Liver (tissue), 8 donors: ENCODE measurements at regions not wholly inside any gene's neighbourhood (a gene's known extent, or its start where the extent isn't known, plus 50 kb on each side); places are given as distances from the start of the nearest gene placed in this dataset.

Experiments
- DNase-seq: peaks from one replicate; pipeline ENCODE4 v3.0.0-alpha.2; 2017; ENCODE audit warnings: low spot score
- H3K27ac ChIP-seq, 2 donors: one replicate each; pipeline ENCODE4 v1.7.0; 2013; ENCODE audit warnings: inconsistent platforms in 2 of 2, low read length in 2 of 2, control low read depth in 1 of 2, low read depth in 1 of 2, mild to moderate bottlenecking in 1 of 2
- H3K27me3 ChIP-seq, 4 donors: one replicate each; pipeline versions ENCODE4 v1.6.1 to v1.7.0; 2013; ENCODE audit warnings: low read length in 3 of 4, inconsistent platforms in 1 of 4, mild to moderate bottlenecking in 1 of 4, moderate library complexity in 1 of 4; ENCODE audit not compliant: control insufficient read depth in 4 of 4, insufficient read depth in 4 of 4
- H3K36me3 ChIP-seq, 4 donors: one replicate each; pipeline versions ENCODE4 v1.6.1 to v1.7.0; 2013; ENCODE audit warnings: low read length in 3 of 4, mild to moderate bottlenecking in 3 of 4, low read depth in 1 of 4, moderate library complexity in 1 of 4; ENCODE audit not compliant: control insufficient read depth in 4 of 4, insufficient read depth in 3 of 4
- H3K4me1 ChIP-seq, 4 donors: one replicate each; pipeline versions ENCODE4 v1.6.1 to v1.7.0; 2013; ENCODE audit warnings: low read length in 3 of 4, mild to moderate bottlenecking in 3 of 4, moderate library complexity in 1 of 4; ENCODE audit not compliant: control insufficient read depth in 4 of 4, insufficient read depth in 4 of 4
- H3K4me3 ChIP-seq, 3 donors: one replicate each; pipeline versions ENCODE4 v1.6.1 to v1.7.0; 2013; ENCODE audit warnings: low read length in 3 of 3, control low read depth in 1 of 3, low read depth in 1 of 3, mild to moderate bottlenecking in 1 of 3
- H3K9ac ChIP-seq, 2 donors: one replicate each; pipeline ENCODE4 v1.7.0; 2013; ENCODE audit warnings: low read length in 2 of 2, mild to moderate bottlenecking in 2 of 2, moderate library complexity in 2 of 2, control low read depth in 1 of 2, low read depth in 1 of 2
- H3K9me3 ChIP-seq, 4 donors: one replicate each; pipeline versions ENCODE4 v1.6.1 to v1.7.0; 2013; ENCODE audit warnings: low read length in 3 of 4; ENCODE audit not compliant: control insufficient read depth in 4 of 4
- CTCF ChIP-seq: fragments of 150-350 bp; IDR thresholded peaks from 2 replicates; pipeline ENCODE4 v1.5.1; 2017; ENCODE audit warnings: improper control_type of control experiment, low read depth, low read length; ENCODE audit not compliant: missing input control
- GABPA ChIP-seq, 2 donors: IDR thresholded peaks in 1 of 2; conservative IDR thresholded peaks in 1 of 2; 2 replicates each; pipeline ENCODE4 v1.6.1; 2016; ENCODE audit warnings: antibody characterized with exemption in 2 of 2, mild to moderate bottlenecking in 1 of 2, moderate library complexity in 1 of 2
- HNF4A ChIP-seq, 2 donors: conservative IDR thresholded peaks; 2 replicates each; pipeline ENCODE4 v1.6.1; 2016; ENCODE audit warnings: antibody characterized with exemption in 2 of 2, mild to moderate bottlenecking in 2 of 2
- JUND ChIP-seq, 2 donors: IDR thresholded peaks; 2 replicates each; pipeline ENCODE4 v1.6.1; 2016; ENCODE audit warnings: antibody characterized with exemption in 2 of 2
- NR2F2 ChIP-seq: IDR thresholded peaks from 2 replicates; pipeline ENCODE4 v1.6.1; 2016; ENCODE audit warnings: antibody characterized with exemption
- RAD21 ChIP-seq, 2 donors: IDR thresholded peaks; 2 replicates each; pipeline ENCODE4 v1.6.1; 2016; ENCODE audit warnings: antibody characterized with exemption in 2 of 2, mild to moderate bottlenecking in 2 of 2
- SP1 ChIP-seq: IDR thresholded peaks from 2 replicates; pipeline ENCODE4 v1.6.1; 2018; ENCODE audit warnings: antibody characterized with exemption, mild to moderate bottlenecking
- TAF1 ChIP-seq: conservative IDR thresholded peaks from 2 replicates; pipeline ENCODE4 v1.6.1; 2016; ENCODE audit warnings: antibody characterized with exemption, mild to moderate bottlenecking
- YY1 ChIP-seq: IDR thresholded peaks from 2 replicates; pipeline ENCODE4 v1.6.1; 2016; ENCODE audit warnings: antibody characterized with exemption, mild to moderate bottlenecking
- WGBS: extraction: QIAGEN DNeasy Blood & Tissue Kit; methylation state at CpG from one replicate; pipeline ENCODE4 v1.1.7; 2013; 5-methylcytosine and 5-hydroxymethylcytosine counted together
- TF ChIP-seq, protein P1 (sequence below): IDR thresholded peaks from 2 replicates; pipeline ENCODE4 v1.6.1; 2016; ENCODE audit warnings: antibody characterized with exemption
- TF ChIP-seq, protein P2 (sequence below): IDR thresholded peaks from 2 replicates; pipeline ENCODE4 v1.6.1; 2016; ENCODE audit warnings: antibody characterized with exemption
- TF ChIP-seq, protein P3 (sequence below): IDR thresholded peaks from 2 replicates; pipeline ENCODE4 v1.6.1; 2016; ENCODE audit warnings: antibody characterized with exemption
- donor health status: healthy.
- donor health status: healthy.
- donor health status: healthy.
- donor health status: healthy.
- donor health status: healthy.

- TF ChIP-seq, protein P1, sequence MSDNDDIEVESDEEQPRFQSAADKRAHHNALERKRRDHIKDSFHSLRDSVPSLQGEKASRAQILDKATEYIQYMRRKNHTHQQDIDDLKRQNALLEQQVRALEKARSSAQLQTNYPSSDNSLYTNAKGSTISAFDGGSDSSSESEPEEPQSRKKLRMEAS: no peak
- TF ChIP-seq YY1 (no peak), TAF1 (no peak), NR2F2 (no peak), GABPA (IDR thresholded peaks at IDR 0.05 in 1 of 2, conservative IDR thresholded peaks at IDR 0.05 in 1 of 2) (no peak), HNF4A (conservative IDR thresholded peaks at IDR 0.05) (no peak), JUND (IDR thresholded peaks at IDR 0.05) (no peak), CTCF (no peak)
- TF ChIP-seq, protein P2, sequence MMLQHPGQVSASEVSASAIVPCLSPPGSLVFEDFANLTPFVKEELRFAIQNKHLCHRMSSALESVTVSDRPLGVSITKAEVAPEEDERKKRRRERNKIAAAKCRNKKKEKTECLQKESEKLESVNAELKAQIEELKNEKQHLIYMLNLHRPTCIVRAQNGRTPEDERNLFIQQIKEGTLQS: no peak
- TF ChIP-seq, protein P3, sequence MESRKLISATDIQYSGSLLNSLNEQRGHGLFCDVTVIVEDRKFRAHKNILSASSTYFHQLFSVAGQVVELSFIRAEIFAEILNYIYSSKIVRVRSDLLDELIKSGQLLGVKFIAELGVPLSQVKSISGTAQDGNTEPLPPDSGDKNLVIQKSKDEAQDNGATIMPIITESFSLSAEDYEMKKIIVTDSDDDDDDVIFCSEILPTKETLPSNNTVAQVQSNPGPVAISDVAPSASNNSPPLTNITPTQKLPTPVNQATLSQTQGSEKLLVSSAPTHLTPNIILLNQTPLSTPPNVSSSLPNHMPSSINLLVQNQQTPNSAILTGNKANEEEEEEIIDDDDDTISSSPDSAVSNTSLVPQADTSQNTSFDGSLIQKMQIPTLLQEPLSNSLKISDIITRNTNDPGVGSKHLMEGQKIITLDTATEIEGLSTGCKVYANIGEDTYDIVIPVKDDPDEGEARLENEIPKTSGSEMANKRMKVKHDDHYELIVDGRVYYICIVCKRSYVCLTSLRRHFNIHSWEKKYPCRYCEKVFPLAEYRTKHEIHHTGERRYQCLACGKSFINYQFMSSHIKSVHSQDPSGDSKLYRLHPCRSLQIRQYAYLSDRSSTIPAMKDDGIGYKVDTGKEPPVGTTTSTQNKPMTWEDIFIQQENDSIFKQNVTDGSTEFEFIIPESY: no peak
- Histone ChIP-seq H3K36me3 (no peaks in the 10 kb centered on the region), H3K27ac (no peak overlapping the region), H3K9ac (no peak overlapping the region), H3K27me3 (no peaks in the 10 kb centered on the region), H3K4me3 (no peak overlapping the region), H3K9me3 (no peaks in the 10 kb centered on the region), H3K4me1 (no peaks in the 10 kb centered on the region)
- DNase-seq: no peak
- WGBS: 92% methylated on average over 3 of the region's 3 CpGs
These were observed 171.7 kb upstream of the SLC4A4 start for GRCh38 chr4:71167083-71167482.

DNA sequence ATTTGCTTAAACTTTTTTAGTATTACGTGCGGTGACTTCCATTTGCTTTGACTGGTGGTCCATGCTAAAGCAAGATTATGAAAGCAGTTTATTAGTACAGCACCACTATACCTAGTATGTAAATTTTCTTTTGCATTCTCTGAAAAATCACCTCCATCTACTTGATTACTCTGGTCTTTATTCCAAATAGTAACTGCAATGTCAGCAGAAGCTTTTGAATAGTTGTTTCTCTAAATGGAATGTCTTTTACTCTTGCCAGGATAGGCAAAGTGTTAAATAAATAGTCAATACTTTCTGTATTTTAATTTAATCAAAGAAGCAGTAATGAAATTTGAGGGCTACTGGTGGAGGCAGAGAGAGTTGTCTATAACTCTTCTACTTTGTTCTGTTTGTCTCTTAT is 167.2 kb upstream of the SLC4A4 start:
- DNase-seq: no peak
- H3K4me3 ChIP-seq: no peak overlapping the region
- no peaks in the 10 kb centered on the region for H3K27me3 ChIP-seq
- no peak for TF ChIP-seq RAD21 (IDR thresholded peaks at IDR 0.05)
- TF ChIP-seq SP1: no peak
- TF ChIP-seq, protein P2: no peak
- TF ChIP-seq HNF4A (conservative IDR thresholded peaks at IDR 0.05): no peak
- TF ChIP-seq CTCF: no peak
- no peaks in the 10 kb centered on the region for H3K9me3 ChIP-seq
- WGBS: 97% methylated on average over 2 of the region's 2 CpGs
- no peak overlapping the region for H3K9ac ChIP-seq
- no peak overlapping the region for H3K27ac ChIP-seq
- H3K4me1 ChIP-seq: no peaks in the 10 kb centered on the region
- H3K36me3 ChIP-seq: no peaks in the 10 kb centered on the region
